Caco-2 (cell line): ENCODE measurements at regions not wholly inside any gene's neighbourhood (a gene's known extent, or its start where the extent isn't known, plus 50 kb on each side); places are given as distances from the start of the nearest gene placed in this dataset.

Source experiments
- BruUV-seq: library from RNA; stranded (reverse); fragments of 400-500 nt; replicated peaks from 2 replicates; lab custom pipeline; 2021; lab: Mats Ljungman, UMichigan
- CTCF ChIA-PET: fragments of 300-600 bp; sonication (Branson Sonifier 250); formaldehyde crosslinking; loops from one replicate; lab custom pipeline; 2022; ENCODE audit warnings: antibody characterized with exemption; lab: Charles Lee
- POLR2A ChIA-PET: fragments of 300-600 bp; sonication (Branson Sonifier 250); formaldehyde crosslinking; loops from one replicate; lab custom pipeline; 2022; ENCODE audit warnings: antibody characterized with exemption; lab: Charles Lee
- DNase-seq, 2 experiments: peaks; one replicate each; pipeline versions ENCODE4 v3.0.0 to v3.0.0-alpha.2; 2020 to 2022
- H3K27me3 ChIP-seq: replicated peaks from 2 replicates; pipeline ENCODE4 v1.6.0; 2011; ENCODE audit warnings: low read length; ENCODE audit not compliant: control insufficient read depth, insufficient read depth
- H3K36me3 ChIP-seq: 2 replicates; pipeline ENCODE4 v1.5.1; 2011; ENCODE audit warnings: low read length; ENCODE audit not compliant: control insufficient read depth, insufficient read depth
- H3K4me1 ChIP-seq: fragments of 250-450 bp; sonication (Bioruptor Pico); 2 replicates; pipeline ENCODE4 v1.5.1; 2020; ENCODE audit warnings: mild to moderate bottlenecking
- H3K4me3 ChIP-seq: 2 replicates; pipeline ENCODE4 v1.5.1; 2011; ENCODE audit warnings: low read depth, mild to moderate bottlenecking, control low read depth, low read length
- H3K9me3 ChIP-seq: fragments of 250-450 bp; sonication (Bioruptor Pico); 2 replicates; pipeline ENCODE4 v1.5.1; 2020; ENCODE audit warnings: mild to moderate bottlenecking, moderate library complexity
- H3K27ac Mint-ChIP-seq: one replicate; pipeline ENCODE4 v1.8.0; 2022; ENCODE audit warnings: mixed read lengths; ENCODE audit not compliant: unreplicated experiment
- H3K27me3 Mint-ChIP-seq: one replicate; pipeline ENCODE4 v1.8.0; 2022; ENCODE audit warnings: mixed read lengths; ENCODE audit not compliant: insufficient read depth, unreplicated experiment
- H3K36me3 Mint-ChIP-seq: one replicate; pipeline ENCODE4 v1.8.0; 2022; ENCODE audit warnings: mild to moderate bottlenecking, mixed read lengths; ENCODE audit not compliant: insufficient read depth, unreplicated experiment
- H3K4me1 Mint-ChIP-seq: one replicate; pipeline ENCODE4 v1.8.0; 2022; ENCODE audit warnings: low read depth, mixed read lengths; ENCODE audit not compliant: unreplicated experiment
- H3K4me3 Mint-ChIP-seq: one replicate; pipeline ENCODE4 v1.8.0; 2022; ENCODE audit warnings: mild to moderate bottlenecking, moderate library complexity, mixed read lengths; ENCODE audit not compliant: unreplicated experiment
- H3K9me3 Mint-ChIP-seq: one replicate; pipeline ENCODE4 v1.8.0; 2022; ENCODE audit warnings: mixed read lengths; ENCODE audit not compliant: unreplicated experiment
- intact Hi-C: fragments of 100-400 bp; cut with micrococcal nuclease; formaldehyde crosslinking; loops from one replicate; pipeline ENCODE4 v1.10.0; 2022; ENCODE audit not compliant: unreplicated experiment
- TF ChIP-seq, protein P1 (sequence below), 2 experiments: fragments of 200-600 bp in 1 of 2; IDR thresholded peaks; 1 replicate in 1 of 2; 2 replicates in 1 of 2; pipeline versions ENCODE4 v1.5.1 to v1.8.0; 2011 to 2022; ENCODE audit warnings: antibody characterized with exemption in 1 of 2, control low read depth in 1 of 2, inconsistent platforms in 1 of 2, low read depth in 1 of 2, low read length in 1 of 2, mild to moderate bottlenecking in 1 of 2, moderate library complexity in 1 of 2; ENCODE audit not compliant: insufficient read depth in 1 of 2, severe bottlenecking in 1 of 2, unreplicated experiment in 1 of 2

GRCh38 chr5:93055971-93056370 lies 525.0 kb downstream of the NR2F1-AS1 start:
- TF ChIP-seq, protein P1, sequence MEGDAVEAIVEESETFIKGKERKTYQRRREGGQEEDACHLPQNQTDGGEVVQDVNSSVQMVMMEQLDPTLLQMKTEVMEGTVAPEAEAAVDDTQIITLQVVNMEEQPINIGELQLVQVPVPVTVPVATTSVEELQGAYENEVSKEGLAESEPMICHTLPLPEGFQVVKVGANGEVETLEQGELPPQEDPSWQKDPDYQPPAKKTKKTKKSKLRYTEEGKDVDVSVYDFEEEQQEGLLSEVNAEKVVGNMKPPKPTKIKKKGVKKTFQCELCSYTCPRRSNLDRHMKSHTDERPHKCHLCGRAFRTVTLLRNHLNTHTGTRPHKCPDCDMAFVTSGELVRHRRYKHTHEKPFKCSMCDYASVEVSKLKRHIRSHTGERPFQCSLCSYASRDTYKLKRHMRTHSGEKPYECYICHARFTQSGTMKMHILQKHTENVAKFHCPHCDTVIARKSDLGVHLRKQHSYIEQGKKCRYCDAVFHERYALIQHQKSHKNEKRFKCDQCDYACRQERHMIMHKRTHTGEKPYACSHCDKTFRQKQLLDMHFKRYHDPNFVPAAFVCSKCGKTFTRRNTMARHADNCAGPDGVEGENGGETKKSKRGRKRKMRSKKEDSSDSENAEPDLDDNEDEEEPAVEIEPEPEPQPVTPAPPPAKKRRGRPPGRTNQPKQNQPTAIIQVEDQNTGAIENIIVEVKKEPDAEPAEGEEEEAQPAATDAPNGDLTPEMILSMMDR (IDR thresholded peaks at IDR 0.05; ENCODE audit: insufficient read depth in 1 of 2, low read depth in 1 of 2, low read length in 1 of 2, severe bottlenecking in 1 of 2, unreplicated experiment in 1 of 2), result no peak
- intact Hi-C loops, result no loop called here
- Histone ChIP-seq H3K36me3 (no peaks in the 10 kb centered on the region), H3K9me3 (no peaks in the 10 kb centered on the region), H3K27me3 (no peaks in the 10 kb centered on the region), H3K4me1 (no peaks in the 10 kb centered on the region), H3K4me3 (no peak overlapping the region)
- no peak overlapping the region for H3K4me3 Mint-ChIP-seq
- POLR2A ChIA-PET, result no interaction called here
- CTCF ChIA-PET, result no interaction called here
- no peaks in the 10 kb centered on the region for H3K9me3 Mint-ChIP-seq
- no peak overlapping the region for H3K27ac Mint-ChIP-seq
- no TSS peak for BruUV-seq
- H3K36me3 Mint-ChIP-seq, result no peaks in the 10 kb centered on the region
- H3K27me3 Mint-ChIP-seq, result no peaks in the 10 kb centered on the region
- no peak for DNase-seq
- H3K4me1 Mint-ChIP-seq, result peaks cover 7% of the 10 kb centered on the region

GRCh38 chr5:93055561-93055960 lies 525.5 kb downstream of the NR2F1-AS1 start:
- H3K27ac Mint-ChIP-seq, result no peak overlapping the region
- TF ChIP-seq, protein P1 (IDR thresholded peaks at IDR 0.05; ENCODE audit: insufficient read depth in 1 of 2, low read depth in 1 of 2, low read length in 1 of 2, severe bottlenecking in 1 of 2, unreplicated experiment in 1 of 2), result no peak
- H3K36me3 ChIP-seq, result no peaks in the 10 kb centered on the region
- H3K27me3 Mint-ChIP-seq, result no peaks in the 10 kb centered on the region
- BruUV-seq, result no TSS peak
- H3K4me3 Mint-ChIP-seq, result no peak overlapping the region
- H3K36me3 Mint-ChIP-seq, result no peaks in the 10 kb centered on the region
- ChIA-PET CTCF (no interaction called here), POLR2A (no interaction called here)
- intact Hi-C loops, result no loop called here
- no peaks in the 10 kb centered on the region for H3K27me3 ChIP-seq
- H3K4me1 ChIP-seq, result no peaks in the 10 kb centered on the region
- no peak overlapping the region for H3K4me3 ChIP-seq
- peaks cover 7% of the 10 kb centered on the region for H3K4me1 Mint-ChIP-seq
- no peaks in the 10 kb centered on the region for H3K9me3 Mint-ChIP-seq
- DNase-seq, result no peak
- no peaks in the 10 kb centered on the region for H3K9me3 ChIP-seq

DNA sequence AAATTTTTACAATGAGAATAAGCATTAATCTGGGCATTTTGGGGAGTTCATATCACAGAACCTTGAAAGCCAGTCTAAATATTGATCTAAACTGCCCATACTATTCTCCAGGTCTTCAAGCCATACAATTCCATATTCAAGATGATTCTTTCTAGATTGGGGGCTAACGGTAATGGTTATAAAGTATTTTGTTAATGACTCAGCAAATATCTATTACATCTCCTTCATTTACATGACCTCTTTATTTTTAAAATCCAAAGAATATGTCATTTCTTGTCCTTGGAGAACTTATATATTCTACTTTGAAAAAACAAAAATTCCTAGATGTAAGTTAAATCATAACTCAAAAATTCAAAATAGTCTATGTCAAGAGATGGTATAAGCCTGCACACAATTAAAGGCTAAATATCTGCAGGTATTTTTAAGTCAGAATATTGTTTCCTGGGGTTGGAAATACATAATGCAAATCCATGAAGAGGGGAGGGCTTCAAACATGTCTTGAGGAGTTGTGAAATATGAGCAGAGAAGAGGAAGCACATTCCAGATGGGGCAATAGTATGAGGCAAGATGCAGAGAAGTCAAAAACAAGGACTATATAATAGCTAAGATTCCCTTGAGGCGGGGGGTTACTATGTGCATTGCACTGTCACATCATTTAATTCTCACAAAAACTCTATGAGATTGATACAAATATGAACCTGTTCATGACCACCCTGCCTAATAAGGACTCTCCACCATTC lies 526.4 kb downstream of the NR2F1-AS1 start:
- Mint-ChIP-seq H3K4me3 (no peak overlapping the region), H3K27me3 (no peaks in the 10 kb centered on the region), H3K27ac (no peak overlapping the region), H3K36me3 (no peaks in the 10 kb centered on the region), H3K9me3 (no peaks in the 10 kb centered on the region), H3K4me1 (peaks cover 7% of the 10 kb centered on the region)
- intact Hi-C loops, result no loop called here
- H3K36me3 ChIP-seq, result no peaks in the 10 kb centered on the region
- no peak overlapping the region for H3K4me3 ChIP-seq
- CTCF ChIA-PET, result no interaction called here
- TF ChIP-seq, protein P1 (IDR thresholded peaks at IDR 0.05; ENCODE audit: insufficient read depth in 1 of 2, low read depth in 1 of 2, low read length in 1 of 2, severe bottlenecking in 1 of 2, unreplicated experiment in 1 of 2), result no peak
- no TSS peak for BruUV-seq
- H3K4me1 ChIP-seq, result no peaks in the 10 kb centered on the region
- no peaks in the 10 kb centered on the region for H3K27me3 ChIP-seq
- no peak for DNase-seq
- POLR2A ChIA-PET, result no interaction called here
- no peaks in the 10 kb centered on the region for H3K9me3 ChIP-seq
